Chondrocyte (in vitro differentiated cells): ENCODE measurements at regions not wholly inside any gene's neighbourhood (a gene's known extent, or its start where the extent isn't known, plus 50 kb on each side); places are given as distances from the start of the nearest gene placed in this dataset.

ENCODE experiments used
- DNase-seq: peaks from one replicate; pipeline ENCODE4 v3.0.0; 2021; ENCODE audit warnings: mixed read lengths, low spot score
- H3K27ac Mint-ChIP-seq: one replicate; pipeline ENCODE4 v1.8.0; 2021; ENCODE audit warnings: mild to moderate bottlenecking, moderate library complexity, mixed read lengths; ENCODE audit not compliant: unreplicated experiment
- H3K27me3 Mint-ChIP-seq: 2 replicates; pipeline ENCODE4 v1.8.0; 2021; ENCODE audit warnings: low read depth, mixed read lengths
- H3K36me3 Mint-ChIP-seq: 2 replicates; pipeline ENCODE4 v1.8.0; 2021; ENCODE audit warnings: low read depth, mixed read lengths
- H3K4me1 Mint-ChIP-seq: 2 replicates; pipeline ENCODE4 v1.8.0; 2021; ENCODE audit warnings: low read depth, mild to moderate bottlenecking, mixed read lengths
- H3K4me3 Mint-ChIP-seq: one replicate; pipeline ENCODE4 v1.8.0; 2021; ENCODE audit warnings: mild to moderate bottlenecking, moderate library complexity, mixed read lengths; ENCODE audit not compliant: unreplicated experiment
- H3K9me3 Mint-ChIP-seq: 2 replicates; pipeline ENCODE4 v1.8.0; 2021; ENCODE audit warnings: low read depth, mixed read lengths
- CTCF ChIP-seq: fragments of 200-600 bp; sonication (generic); IDR thresholded peaks from 2 replicates; pipeline ENCODE4 v1.5.0; 2021; ENCODE audit warnings: antibody characterized with exemption, mild to moderate bottlenecking, moderate library complexity

GRCh38 chr4:184942444-184943425 lies 75.6 kb upstream of the HELT start:
- peak; percentile 34 for DNase-seq
- H3K36me3 Mint-ChIP-seq, result peaks cover 5% of the 10 kb centered on the region
- H3K27ac Mint-ChIP-seq, result no peak overlapping the region
- no peak for TF ChIP-seq CTCF
- no peak overlapping the region for H3K4me3 Mint-ChIP-seq
- H3K4me1 Mint-ChIP-seq, result peaks cover 2% of the 10 kb centered on the region
- peaks cover 21% of the 10 kb centered on the region for H3K27me3 Mint-ChIP-seq
- H3K9me3 Mint-ChIP-seq, result peaks cover 7% of the 10 kb centered on the region

- no peaks in the 10 kb centered on the region for H3K9me3 Mint-ChIP-seq
- no peak for DNase-seq
- no peak overlapping the region for H3K27ac Mint-ChIP-seq
- H3K4me1 Mint-ChIP-seq, result no peaks in the 10 kb centered on the region
- TF ChIP-seq CTCF, result no peak
- H3K27me3 Mint-ChIP-seq, result peaks cover 53% of the 10 kb centered on the region
- H3K36me3 Mint-ChIP-seq, result no peaks in the 10 kb centered on the region
- H3K4me3 Mint-ChIP-seq, result no peak overlapping the region
These were observed 69.3 kb upstream of the HELT start for GRCh38 chr4:184949020-184949419.

GRCh38 chr4:184950117-184950830 lies 68.0 kb upstream of the HELT start:
- Mint-ChIP-seq H3K27me3 (peaks cover 56% of the 10 kb centered on the region), H3K27ac (no peak overlapping the region), H3K4me1 (no peaks in the 10 kb centered on the region), H3K4me3 (no peak overlapping the region), H3K9me3 (no peaks in the 10 kb centered on the region), H3K36me3 (no peaks in the 10 kb centered on the region)
- DNase-seq, result no peak
- TF ChIP-seq CTCF, result no peak

- no peak for DNase-seq
- no peaks in the 10 kb centered on the region for H3K4me1 Mint-ChIP-seq
These were observed 67.4 kb upstream of the HELT start for GRCh38 chr4:184950926-184951325.

More at GRCh38 chr4:184950926-184951325, 67.4 kb upstream of the HELT start:
- Mint-ChIP-seq H3K4me3 (no peak overlapping the region), H3K36me3 (no peaks in the 10 kb centered on the region), H3K9me3 (no peaks in the 10 kb centered on the region), H3K27ac (no peak overlapping the region), H3K27me3 (peaks cover 53% of the 10 kb centered on the region)
- no peak for TF ChIP-seq CTCF
